ENCODE measurements at regions not wholly inside any gene's neighbourhood (a gene's known extent, or its start where the extent isn't known, plus 50 kb on each side); places are given as distances from the start of the nearest gene placed in this dataset.
"Not testable (repeated sequence)": the region's sequence is repeated elsewhere in the genome, so short reads cannot be mapped to it uniquely, and the experiment has no call there.

DNA sequence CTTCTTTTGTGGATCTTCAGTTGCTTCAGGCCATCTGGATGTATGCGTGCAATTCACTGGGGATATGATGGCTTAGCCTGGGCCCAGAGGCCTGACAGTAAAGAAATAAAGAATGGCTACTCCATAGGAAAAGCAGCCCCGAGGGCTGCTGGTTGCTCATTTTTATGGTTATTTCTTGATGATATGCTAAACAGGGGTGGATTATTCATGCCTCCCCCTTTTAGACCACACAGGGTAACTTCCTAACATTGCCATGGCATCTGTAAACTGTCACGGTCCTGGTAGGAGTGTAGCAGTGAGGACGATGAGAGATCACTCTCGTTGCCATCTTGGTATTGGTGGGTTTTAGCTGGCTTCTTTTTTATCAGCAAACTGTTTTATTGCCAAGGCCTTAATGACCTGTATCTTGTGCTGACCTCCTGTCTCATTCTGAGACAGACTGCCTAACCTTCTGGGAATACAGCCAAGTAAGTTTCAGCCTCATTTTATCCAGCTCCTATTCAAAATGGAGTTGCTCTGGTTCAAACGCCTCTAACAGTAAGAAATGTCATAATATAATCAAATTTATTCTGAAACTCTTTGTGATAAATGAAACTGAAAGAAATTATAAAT is 60.5 kb downstream of the DSEL start:
- no peak for DNase-seq
- H2AFZ ChIP-seq (ENCODE audit: low read depth, low read length), result no peak overlapping the region
- no peaks in the 10 kb centered on the region for H3K79me1 ChIP-seq (replicated peaks; ENCODE audit: low read length, poor library complexity, severe bottlenecking)
- H3K18ac ChIP-seq (ENCODE audit: low read depth in 1 of 2, low read length in 2 of 2), result no peak overlapping the region
- H3K9me3 ChIP-seq (ENCODE audit: control insufficient read depth, low read length), result peaks cover 3% of the 10 kb centered on the region
- no peak overlapping the region for H3K4ac ChIP-seq (ENCODE audit: low read depth in 1 of 2, low read length in 2 of 2)
- no peaks in the 10 kb centered on the region for H3K4me1 ChIP-seq (ENCODE audit: control insufficient read depth, insufficient read depth, low read depth, low read length)
- no peak overlapping the region for H3K4me3 ChIP-seq (ENCODE audit: insufficient read depth in 1 of 2, low read depth in 1 of 2, low read length in 2 of 2)
- H2BK120ac ChIP-seq (ENCODE audit: low read depth, low read length), result no peak overlapping the region
- H3K27ac ChIP-seq (ENCODE audit: low read length, poor library complexity, severe bottlenecking), result no peak overlapping the region
- no peak overlapping the region for H2BK15ac ChIP-seq (ENCODE audit: low read depth, poor library complexity, severe bottlenecking)
- no peak overlapping the region for H3K9ac ChIP-seq (ENCODE audit: low read length)
- no peak overlapping the region for H2BK12ac ChIP-seq (ENCODE audit: low read length in 2 of 2)
- no peak overlapping the region for H2AK5ac ChIP-seq (ENCODE audit: low read length, severe bottlenecking)
- H3K36me3 ChIP-seq (ENCODE audit: control insufficient read depth in 1 of 2, insufficient read depth in 2 of 2, low read depth in 1 of 2, low read length in 2 of 2), result no peaks in the 10 kb centered on the region
- no peak overlapping the region for H3K4me2 ChIP-seq (ENCODE audit: low read length, poor library complexity, severe bottlenecking)
- no peak overlapping the region for H2BK5ac ChIP-seq (ENCODE audit: low read depth, low read length, poor library complexity, severe bottlenecking)
- no peak overlapping the region for H3K14ac ChIP-seq (ENCODE audit: low read length in 2 of 2)
- no peaks in the 10 kb centered on the region for H3K27me3 ChIP-seq (ENCODE audit: control insufficient read depth in 1 of 2, insufficient read depth in 1 of 2, low read length in 2 of 2)
- no peak overlapping the region for H3K23ac ChIP-seq (ENCODE audit: low read length in 2 of 2)
- 78% methylated on average over 5 of the region's 6 CpGs for WGBS
- H4K8ac ChIP-seq (ENCODE audit: low read length), result no peak overlapping the region
- H4K91ac ChIP-seq (ENCODE audit: low read length), result no peak overlapping the region

DNA sequence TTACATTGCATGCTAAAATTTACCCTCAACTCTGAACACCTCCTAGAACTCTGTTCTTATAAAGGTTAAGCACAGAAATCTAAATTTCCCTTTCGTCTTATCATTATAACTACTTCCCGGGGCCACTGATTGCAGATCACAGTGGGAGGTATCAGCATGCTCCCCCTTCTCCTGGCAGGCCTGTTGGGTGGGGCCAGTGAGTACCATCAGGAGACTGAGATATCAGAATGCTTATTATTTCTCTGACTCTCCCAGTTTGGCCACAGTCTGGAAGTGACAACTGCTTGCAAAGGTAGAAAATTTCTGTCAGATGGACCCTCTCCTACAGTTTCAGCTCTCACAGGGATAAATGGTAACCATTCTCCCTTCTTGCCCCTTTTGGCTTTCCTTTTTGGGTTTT is 62.6 kb downstream of the DSEL start:
- no peaks in the 10 kb centered on the region for H3K79me1 ChIP-seq (replicated peaks; ENCODE audit: low read length, poor library complexity, severe bottlenecking)
- no peak overlapping the region for H3K27ac ChIP-seq (ENCODE audit: low read length, poor library complexity, severe bottlenecking)
- H2BK12ac ChIP-seq (ENCODE audit: low read length in 2 of 2), result no peak overlapping the region
- H3K27me3 ChIP-seq (ENCODE audit: control insufficient read depth in 1 of 2, insufficient read depth in 1 of 2, low read length in 2 of 2), result no peaks in the 10 kb centered on the region
- no peak overlapping the region for H4K8ac ChIP-seq (ENCODE audit: low read length)
- H3K9ac ChIP-seq (ENCODE audit: low read length), result no peak overlapping the region
- no peaks in the 10 kb centered on the region for H3K36me3 ChIP-seq (ENCODE audit: control insufficient read depth in 1 of 2, insufficient read depth in 2 of 2, low read depth in 1 of 2, low read length in 2 of 2)
- no peak overlapping the region for H2BK5ac ChIP-seq (ENCODE audit: low read depth, low read length, poor library complexity, severe bottlenecking)
- H2AFZ ChIP-seq (ENCODE audit: low read depth, low read length), result peak overlapping the region; percentile 4
- H2BK15ac ChIP-seq (ENCODE audit: low read depth, poor library complexity, severe bottlenecking), result no peak overlapping the region
- DNase-seq, result no peak
- no peak overlapping the region for H3K14ac ChIP-seq (ENCODE audit: low read length in 2 of 2)
- WGBS, result 38% methylated on average over 2 of the region's 2 CpGs
- no peak overlapping the region for H3K4ac ChIP-seq (ENCODE audit: low read depth in 1 of 2, low read length in 2 of 2)
- no peak overlapping the region for H2AK5ac ChIP-seq (ENCODE audit: low read length, severe bottlenecking)
- H3K4me2 ChIP-seq (ENCODE audit: low read length, poor library complexity, severe bottlenecking), result no peak overlapping the region
- no peak overlapping the region for H3K23ac ChIP-seq (ENCODE audit: low read length in 2 of 2)
- H3K4me3 ChIP-seq (ENCODE audit: insufficient read depth in 1 of 2, low read depth in 1 of 2, low read length in 2 of 2), result no peak overlapping the region
- peaks cover 8% of the 10 kb centered on the region for H3K9me3 ChIP-seq (ENCODE audit: control insufficient read depth, low read length)
- no peaks in the 10 kb centered on the region for H3K4me1 ChIP-seq (ENCODE audit: control insufficient read depth, insufficient read depth, low read depth, low read length)
- H4K91ac ChIP-seq (ENCODE audit: low read length), result no peak overlapping the region
- H2BK120ac ChIP-seq (ENCODE audit: low read depth, low read length), result no peak overlapping the region
- no peak overlapping the region for H3K18ac ChIP-seq (ENCODE audit: low read depth in 1 of 2, low read length in 2 of 2)

- H3K9me3 ChIP-seq (ENCODE audit: control insufficient read depth, low read length), result peaks cover 8% of the 10 kb centered on the region
- H4K8ac ChIP-seq (ENCODE audit: low read length), result no peak overlapping the region
- H3K23ac ChIP-seq (ENCODE audit: low read length in 2 of 2), result no peak overlapping the region
- no CpG with 5 or more reads among the region's 2 CpGs for WGBS
- no peak overlapping the region for H2AK5ac ChIP-seq (ENCODE audit: low read length, severe bottlenecking)
- no peak overlapping the region for H3K4ac ChIP-seq (ENCODE audit: low read depth in 1 of 2, low read length in 2 of 2)
- no peak overlapping the region for H2BK5ac ChIP-seq (ENCODE audit: low read depth, low read length, poor library complexity, severe bottlenecking)
- H2BK15ac ChIP-seq (ENCODE audit: low read depth, poor library complexity, severe bottlenecking), result no peak overlapping the region
- H3K18ac ChIP-seq (ENCODE audit: low read depth in 1 of 2, low read length in 2 of 2), result no peak overlapping the region
- no peak overlapping the region for H4K91ac ChIP-seq (ENCODE audit: low read length)
- no peak overlapping the region for H3K14ac ChIP-seq (ENCODE audit: low read length in 2 of 2)
- no peaks in the 10 kb centered on the region for H3K36me3 ChIP-seq (ENCODE audit: control insufficient read depth in 1 of 2, insufficient read depth in 2 of 2, low read depth in 1 of 2, low read length in 2 of 2)
- no peak overlapping the region for H2BK120ac ChIP-seq (ENCODE audit: low read depth, low read length)
- H3K4me1 ChIP-seq (ENCODE audit: control insufficient read depth, insufficient read depth, low read depth, low read length), result no peaks in the 10 kb centered on the region
- no peaks in the 10 kb centered on the region for H3K79me1 ChIP-seq (replicated peaks; ENCODE audit: low read length, poor library complexity, severe bottlenecking)
- no peak overlapping the region for H2AFZ ChIP-seq (ENCODE audit: low read depth, low read length)
- DNase-seq, result no peak
- no peak overlapping the region for H3K9ac ChIP-seq (ENCODE audit: low read length)
- H3K4me3 ChIP-seq (ENCODE audit: insufficient read depth in 1 of 2, low read depth in 1 of 2, low read length in 2 of 2), result no peak overlapping the region
- H3K27ac ChIP-seq (ENCODE audit: low read length, poor library complexity, severe bottlenecking), result no peak overlapping the region
- no peaks in the 10 kb centered on the region for H3K27me3 ChIP-seq (ENCODE audit: control insufficient read depth in 1 of 2, insufficient read depth in 1 of 2, low read length in 2 of 2)
- no peak overlapping the region for H3K4me2 ChIP-seq (ENCODE audit: low read length, poor library complexity, severe bottlenecking)
- no peak overlapping the region for H2BK12ac ChIP-seq (ENCODE audit: low read length in 2 of 2)
Observed at GRCh38 chr18:67451960-67452359, 64.6 kb downstream of the DSEL start.

DNA sequence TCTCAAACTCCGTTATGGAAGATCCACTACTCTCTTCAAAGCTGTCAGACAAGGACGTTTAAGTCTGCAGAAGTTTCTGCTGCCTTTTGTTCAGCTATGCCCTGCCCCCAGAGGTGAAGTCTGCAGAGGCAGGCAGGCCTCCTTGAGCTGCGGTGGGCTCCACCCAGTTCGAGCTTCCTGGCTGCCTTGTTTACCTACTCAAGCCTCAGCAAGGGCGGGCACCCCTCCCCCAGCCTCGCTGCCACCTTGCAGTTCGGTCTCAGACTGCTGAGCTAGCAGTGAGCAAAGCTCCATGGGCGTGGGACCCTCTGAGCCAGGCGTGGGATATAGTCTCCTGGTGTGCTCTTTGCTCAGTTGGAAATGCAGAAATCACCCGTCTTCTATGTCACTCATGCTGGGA is 65.4 kb downstream of the DSEL start:
- not testable (repeated sequence) for H2AFZ ChIP-seq (ENCODE audit: low read depth, low read length); H3K18ac ChIP-seq (ENCODE audit: low read depth in 1 of 2, low read length in 2 of 2); H2BK15ac ChIP-seq (ENCODE audit: low read depth, poor library complexity, severe bottlenecking); H3K27ac ChIP-seq (ENCODE audit: low read length, poor library complexity, severe bottlenecking); H3K23ac ChIP-seq (ENCODE audit: low read length in 2 of 2); H3K9ac ChIP-seq (ENCODE audit: low read length); H3K4me1 ChIP-seq (ENCODE audit: control insufficient read depth, insufficient read depth, low read depth, low read length); H4K91ac ChIP-seq (ENCODE audit: low read length); H2BK12ac ChIP-seq (ENCODE audit: low read length in 2 of 2); H3K4me2 ChIP-seq (ENCODE audit: low read length, poor library complexity, severe bottlenecking); H4K8ac ChIP-seq (ENCODE audit: low read length); H2AK5ac ChIP-seq (ENCODE audit: low read length, severe bottlenecking); H3K36me3 ChIP-seq (ENCODE audit: control insufficient read depth in 1 of 2, insufficient read depth in 2 of 2, low read depth in 1 of 2, low read length in 2 of 2); H2BK120ac ChIP-seq (ENCODE audit: low read depth, low read length); H3K27me3 ChIP-seq (ENCODE audit: control insufficient read depth in 1 of 2, insufficient read depth in 1 of 2, low read length in 2 of 2); H3K79me1 ChIP-seq (replicated peaks; ENCODE audit: low read length, poor library complexity, severe bottlenecking); DNase-seq; H3K9me3 ChIP-seq (ENCODE audit: control insufficient read depth, low read length); H3K14ac ChIP-seq (ENCODE audit: low read length in 2 of 2); H2BK5ac ChIP-seq (ENCODE audit: low read depth, low read length, poor library complexity, severe bottlenecking); H3K4ac ChIP-seq (ENCODE audit: low read depth in 1 of 2, low read length in 2 of 2); H3K4me3 ChIP-seq (ENCODE audit: insufficient read depth in 1 of 2, low read depth in 1 of 2, low read length in 2 of 2)
- WGBS, result 78% methylated on average over 9 of the region's 10 CpGs

Measured in mesenchymal stem cell (in vitro differentiated cells and primary cell).